HG03108 (cell line): ENCODE measurements at regions not wholly inside any gene's neighbourhood (a gene's known extent, or its start where the extent isn't known, plus 50 kb on each side); places are given as distances from the start of the nearest gene placed in this dataset.

Experiments
- ATAC-seq: cut with Tn5 transposase; IDR thresholded peaks from one replicate; pipeline ENCODE4 v1.9.1; 2021; ENCODE audit warnings: moderate library complexity; ENCODE audit not compliant: unreplicated experiment

GRCh38 chr4:14222377-14223029, 595.0 kb upstream of the BOD1L1 start:
- no peak for ATAC-seq

GRCh38 chr4:14223461-14223860, 595.9 kb upstream of the BOD1L1 start:
- ATAC-seq: no peak

- ATAC-seq: no peak
These were observed 598.2 kb upstream of the BOD1L1 start for GRCh38 chr4:14225688-14226207.

- no peak for ATAC-seq
These were observed 605.6 kb upstream of the BOD1L1 start for GRCh38 chr4:14233126-14233525.

- no peak for ATAC-seq
These were observed 606.8 kb upstream of the BOD1L1 start for GRCh38 chr4:14234307-14234706.

- ATAC-seq: no peak
These were observed 608.8 kb upstream of the BOD1L1 start for GRCh38 chr4:14236359-14236758.

GRCh38 chr4:14237911-14238310, 610.4 kb upstream of the BOD1L1 start:
- no peak for ATAC-seq

GRCh38 chr4:14241574-14241973, 614.0 kb upstream of the BOD1L1 start:
- ATAC-seq: no peak

- ATAC-seq: no peak
These were observed 620.2 kb upstream of the BOD1L1 start for GRCh38 chr4:14247767-14248166.

- no peak for ATAC-seq
These were observed 621.7 kb upstream of the BOD1L1 start for GRCh38 chr4:14249226-14249625.

- no peak for ATAC-seq
These were observed 626.7 kb upstream of the BOD1L1 start for GRCh38 chr4:14254252-14254651.

- no peak for ATAC-seq
These were observed 627.4 kb upstream of the BOD1L1 start for GRCh38 chr4:14254926-14255325.

- ATAC-seq: no peak
These were observed 630.4 kb upstream of the BOD1L1 start for GRCh38 chr4:14257903-14258302.

- no peak for ATAC-seq
These were observed 632.4 kb upstream of the BOD1L1 start for GRCh38 chr4:14259936-14260335.

- ATAC-seq: no peak
These were observed 633.1 kb upstream of the BOD1L1 start for GRCh38 chr4:14260591-14260990.

- ATAC-seq: no peak
These were observed 634.7 kb upstream of the BOD1L1 start for GRCh38 chr4:14262221-14262620.

- ATAC-seq: no peak
These were observed 636.9 kb upstream of the BOD1L1 start for GRCh38 chr4:14264437-14264836.

- ATAC-seq: no peak
These were observed 638.1 kb upstream of the BOD1L1 start for GRCh38 chr4:14265651-14266050.

GRCh38 chr4:14267373-14268060, 640.0 kb upstream of the BOD1L1 start:
- no peak for ATAC-seq

GRCh38 chr4:14269824-14270223, 642.3 kb upstream of the BOD1L1 start:
- no peak for ATAC-seq

- no peak for ATAC-seq
These were observed 644.7 kb upstream of the BOD1L1 start for GRCh38 chr4:14272206-14272605.

GRCh38 chr4:14277505-14277904, 650.0 kb upstream of the BOD1L1 start:
- ATAC-seq: no peak

- ATAC-seq: no peak
These were observed 653.0 kb upstream of the BOD1L1 start for GRCh38 chr4:14280567-14280966.
